Fibroblast of lung (primary cell): ENCODE measurements at regions not wholly inside any gene's neighbourhood (a gene's known extent, or its start where the extent isn't known, plus 50 kb on each side); places are given as distances from the start of the nearest gene placed in this dataset.

Experiments
- DNase-seq, 2 donors: peaks; one replicate each; pipeline versions ENCODE4 v3.0.0 to v3.0.0-alpha.2; 2010; ENCODE audit warnings: low read depth in 2 of 2
- H2AFZ ChIP-seq: 2 replicates; pipeline ENCODE4 v1.5.1; 2012; ENCODE audit warnings: low read length, control low read depth, inconsistent platforms
- H3K27ac ChIP-seq: 2 replicates; pipeline ENCODE4 v1.5.1; 2011; ENCODE audit warnings: low read length, control low read depth; ENCODE audit not compliant: insufficient read depth
- H3K27me3 ChIP-seq: 2 replicates; pipeline ENCODE4 v1.5.1; 2011; ENCODE audit warnings: mild to moderate bottlenecking, low read length; ENCODE audit not compliant: control insufficient read depth, insufficient read depth
- H3K36me3 ChIP-seq: 2 replicates; pipeline ENCODE4 v1.5.1; 2011; ENCODE audit warnings: low read length; ENCODE audit not compliant: control insufficient read depth, insufficient read depth
- H3K4me1 ChIP-seq: 2 replicates; pipeline ENCODE4 v1.5.1; 2011; ENCODE audit warnings: low read length; ENCODE audit not compliant: control insufficient read depth, insufficient read depth; ENCODE audit errors: extremely low read depth
- H3K4me2 ChIP-seq: 2 replicates; pipeline ENCODE4 v1.5.1; 2011; ENCODE audit warnings: low read length, control low read depth; ENCODE audit not compliant: insufficient read depth; ENCODE audit errors: extremely low read depth
- H3K4me3 ChIP-seq, 4 experiments: fragments of 200-600 bp in 1 of 4; sonication (generic) in 1 of 4; replicated peaks in 1 of 4; 2 replicates each; pipeline ENCODE4 v1.5.1; 2011 to 2016; ENCODE audit warnings: low read length in 4 of 4, low read depth in 3 of 4, mild to moderate bottlenecking in 3 of 4, control low read depth in 2 of 4, inconsistent platforms in 1 of 4, mixed read lengths in 1 of 4; ENCODE audit not compliant: insufficient read depth in 1 of 4; ENCODE audit errors: control extremely low read depth in 1 of 4
- H3K79me2 ChIP-seq: 2 replicates; pipeline ENCODE4 v1.5.1; 2012; ENCODE audit warnings: mild to moderate bottlenecking, low read length, inconsistent platforms; ENCODE audit not compliant: control insufficient read depth, insufficient read depth
- H3K9ac ChIP-seq: 2 replicates; pipeline ENCODE4 v1.5.1; 2011; ENCODE audit warnings: mild to moderate bottlenecking, low read length, control low read depth; ENCODE audit not compliant: insufficient read depth
- H3K9me3 ChIP-seq: 2 replicates; pipeline ENCODE4 v1.5.1; 2012; ENCODE audit warnings: low read depth, low read length; ENCODE audit not compliant: control insufficient read depth, insufficient read depth
- H4K20me1 ChIP-seq: 2 replicates; pipeline ENCODE4 v1.5.1; 2011; ENCODE audit warnings: low read length; ENCODE audit not compliant: control insufficient read depth, insufficient read depth; ENCODE audit errors: extremely low read depth
- EZH2 ChIP-seq: IDR thresholded peaks from 2 replicates; pipeline ENCODE4 v1.5.1; 2012; ENCODE audit warnings: low read length, control low read depth, mild to moderate bottlenecking; ENCODE audit errors: missing control alignments
- TF ChIP-seq, protein P1 (sequence below), 2 donors: IDR thresholded peaks in 1 of 2; conservative IDR thresholded peaks in 1 of 2; 1 replicate in 1 of 2; 2 replicates in 1 of 2; pipeline ENCODE4 v1.5.1; 2011 to 2012; ENCODE audit warnings: low read length in 2 of 2, control low read depth in 1 of 2, inconsistent platforms in 1 of 2, low read depth in 1 of 2, mild to moderate bottlenecking in 1 of 2

DNA sequence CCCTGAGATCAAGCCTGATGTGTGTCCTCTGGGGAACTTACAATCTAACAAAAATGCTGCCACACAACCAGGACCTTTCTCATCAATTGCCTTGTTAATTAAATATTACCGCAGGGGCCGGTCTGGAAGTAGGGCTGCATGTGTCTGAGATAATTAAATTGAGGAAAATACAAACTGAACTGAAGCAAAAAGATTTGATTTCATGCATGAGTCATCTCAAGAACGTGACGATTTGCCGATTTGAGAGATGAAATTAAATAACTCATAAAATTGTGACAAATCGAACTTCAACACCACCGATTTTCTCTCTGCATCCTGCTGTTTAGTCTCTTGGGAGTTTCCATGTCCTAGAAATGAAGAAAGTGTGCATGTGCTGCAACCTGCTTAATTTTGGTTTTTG lies 94.6 kb upstream of the DAAM1 start:
- DNase-seq, result no peak

DNA sequence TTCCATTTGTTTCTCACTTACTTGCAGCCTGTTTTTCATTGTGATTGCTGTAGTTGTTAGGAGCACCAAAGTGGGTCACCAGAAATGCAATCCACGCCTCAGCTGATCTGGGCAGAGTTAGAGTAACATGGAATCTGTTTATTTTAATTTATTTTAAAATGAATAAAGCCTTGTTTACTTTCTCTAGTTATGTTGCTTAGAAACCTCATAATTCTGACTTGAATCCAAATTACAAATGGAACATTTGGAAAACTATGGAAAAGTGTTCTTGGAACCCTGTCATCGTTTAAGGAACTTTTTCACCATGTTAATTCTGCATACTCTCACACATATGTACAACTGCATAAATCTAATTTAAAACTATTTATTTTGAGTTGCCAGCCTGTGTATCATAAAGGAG lies 92.2 kb upstream of the DAAM1 start:
- H3K27ac ChIP-seq, result no peak overlapping the region
- no peaks in the 10 kb centered on the region for H3K36me3 ChIP-seq
- no peak overlapping the region for H3K4me3 ChIP-seq
- no peaks in the 10 kb centered on the region for H3K9me3 ChIP-seq
- H3K4me2 ChIP-seq, result no peak overlapping the region
- peaks cover 14% of the 10 kb centered on the region for H3K4me1 ChIP-seq
- no peaks in the 10 kb centered on the region for H3K27me3 ChIP-seq
- H4K20me1 ChIP-seq, result no peaks in the 10 kb centered on the region
- TF ChIP-seq, protein P1, sequence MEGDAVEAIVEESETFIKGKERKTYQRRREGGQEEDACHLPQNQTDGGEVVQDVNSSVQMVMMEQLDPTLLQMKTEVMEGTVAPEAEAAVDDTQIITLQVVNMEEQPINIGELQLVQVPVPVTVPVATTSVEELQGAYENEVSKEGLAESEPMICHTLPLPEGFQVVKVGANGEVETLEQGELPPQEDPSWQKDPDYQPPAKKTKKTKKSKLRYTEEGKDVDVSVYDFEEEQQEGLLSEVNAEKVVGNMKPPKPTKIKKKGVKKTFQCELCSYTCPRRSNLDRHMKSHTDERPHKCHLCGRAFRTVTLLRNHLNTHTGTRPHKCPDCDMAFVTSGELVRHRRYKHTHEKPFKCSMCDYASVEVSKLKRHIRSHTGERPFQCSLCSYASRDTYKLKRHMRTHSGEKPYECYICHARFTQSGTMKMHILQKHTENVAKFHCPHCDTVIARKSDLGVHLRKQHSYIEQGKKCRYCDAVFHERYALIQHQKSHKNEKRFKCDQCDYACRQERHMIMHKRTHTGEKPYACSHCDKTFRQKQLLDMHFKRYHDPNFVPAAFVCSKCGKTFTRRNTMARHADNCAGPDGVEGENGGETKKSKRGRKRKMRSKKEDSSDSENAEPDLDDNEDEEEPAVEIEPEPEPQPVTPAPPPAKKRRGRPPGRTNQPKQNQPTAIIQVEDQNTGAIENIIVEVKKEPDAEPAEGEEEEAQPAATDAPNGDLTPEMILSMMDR (conservative IDR thresholded peaks at IDR 0.05 in 1 of 2, IDR thresholded peaks at IDR 0.05 in 1 of 2; ENCODE audit: low read depth in 1 of 2, low read length in 2 of 2), result no peak
- no peak for TF ChIP-seq EZH2
- H2AFZ ChIP-seq, result peak overlapping the region; percentile 22
- no peak overlapping the region for H3K9ac ChIP-seq
- H3K79me2 ChIP-seq, result no peaks in the 10 kb centered on the region
- DNase-seq, result no peak

More for the DNA sequence above, 94.6 kb upstream of the DAAM1 start:
- Histone ChIP-seq H3K36me3 (no peaks in the 10 kb centered on the region), H2AFZ (no peak overlapping the region), H3K4me2 (no peak overlapping the region), H3K27ac (no peak overlapping the region), H3K4me1 (peaks cover 14% of the 10 kb centered on the region), H3K9ac (no peak overlapping the region), H3K9me3 (no peaks in the 10 kb centered on the region), H4K20me1 (no peaks in the 10 kb centered on the region), H3K4me3 (no peak overlapping the region), H3K27me3 (no peaks in the 10 kb centered on the region), H3K79me2 (no peaks in the 10 kb centered on the region)
- TF ChIP-seq, protein P1 (conservative IDR thresholded peaks at IDR 0.05 in 1 of 2, IDR thresholded peaks at IDR 0.05 in 1 of 2; ENCODE audit: low read depth in 1 of 2, low read length in 2 of 2), result no peak

DNA sequence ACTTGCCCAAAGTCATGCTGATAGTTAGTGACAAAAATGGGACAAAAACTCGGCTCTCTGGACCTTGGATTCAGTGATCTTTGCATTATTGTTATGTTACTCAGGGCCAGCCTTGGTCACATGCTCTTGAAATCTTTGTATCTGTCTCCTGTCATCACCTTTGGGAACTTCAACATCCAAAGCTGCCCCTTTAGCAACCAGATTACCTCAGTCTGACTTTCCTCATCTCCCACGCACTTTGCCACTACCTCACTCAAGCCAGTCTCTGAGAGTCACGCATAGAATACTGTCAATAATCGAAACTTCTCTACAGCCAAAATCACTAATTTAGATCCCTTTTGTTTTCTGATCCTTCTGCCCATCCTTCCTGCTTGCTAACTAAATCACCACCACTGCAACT lies 90.8 kb upstream of the DAAM1 start:
- Histone ChIP-seq H3K4me1 (peaks cover 14% of the 10 kb centered on the region), H4K20me1 (no peaks in the 10 kb centered on the region), H3K27me3 (no peaks in the 10 kb centered on the region), H3K27ac (peak overlapping the region; percentile 76), H3K79me2 (no peaks in the 10 kb centered on the region), H3K4me3 (no peak overlapping the region), H2AFZ (peak overlapping the region; percentile 17), H3K9ac (no peak overlapping the region), H3K9me3 (no peaks in the 10 kb centered on the region), H3K36me3 (no peaks in the 10 kb centered on the region), H3K4me2 (peak overlapping the region; percentile 45)
- no peak for DNase-seq
- no peak for TF ChIP-seq EZH2
- TF ChIP-seq, protein P1 (conservative IDR thresholded peaks at IDR 0.05 in 1 of 2, IDR thresholded peaks at IDR 0.05 in 1 of 2; ENCODE audit: low read depth in 1 of 2, low read length in 2 of 2), result no peak
